Ovary (tissue), 7 donors: ENCODE measurements at regions not wholly inside any gene's neighbourhood (a gene's known extent, or its start where the extent isn't known, plus 50 kb on each side); places are given as distances from the start of the nearest gene placed in this dataset.

ENCODE experiments used
- DNase-seq, 5 donors: peaks; one replicate each; pipeline ENCODE4 v3.0.0-alpha.2; 2019 to 2020
- H3K27ac ChIP-seq, 2 donors: fragments of 200-600 bp; one replicate each; pipeline versions ENCODE4 v1.5.1 to v1.8.0; 2019 to 2022
- H3K27me3 ChIP-seq: fragments of 200-600 bp; one replicate; pipeline ENCODE4 v1.8.0; 2022
- H3K36me3 ChIP-seq: fragments of 200-600 bp; sonication (generic); one replicate; pipeline ENCODE4 v1.5.1; 2019
- H3K4me1 ChIP-seq: one replicate; pipeline ENCODE4 v1.8.1; 2013; ENCODE audit warnings: mild to moderate bottlenecking, moderate library complexity; ENCODE audit not compliant: insufficient read depth
- H3K4me3 ChIP-seq: fragments of 200-600 bp; sonication (generic); one replicate; pipeline ENCODE4 v1.5.1; 2017
- H3K9me3 ChIP-seq, 2 donors: fragments of 200-600 bp in 1 of 2; sonication (generic) in 1 of 2; one replicate each; pipeline versions ENCODE4 v1.5.1 to v1.8.1; 2013 to 2019; ENCODE audit warnings: mild to moderate bottlenecking in 1 of 2, moderate library complexity in 1 of 2
- CTCF ChIP-seq, 3 donors: fragments of 450-650 bp in 2 of 3; fragments of 200-600 bp in 1 of 3; IDR thresholded peaks; one replicate each; pipeline versions ENCODE4 v1.5.1 to v1.8.0; 2016 to 2022; ENCODE audit warnings: antibody characterized with exemption in 3 of 3, mild to moderate bottlenecking in 1 of 3
- EP300 ChIP-seq: sonication (generic); formaldehyde crosslinking; IDR thresholded peaks from one replicate; pipeline ENCODE4 v1.6.1; 2017; ENCODE audit warnings: antibody characterized with exemption
- POLR2A ChIP-seq: fragments of 450-650 bp; IDR thresholded peaks from one replicate; pipeline ENCODE4 v1.6.1; 2017; ENCODE audit warnings: antibody characterized with exemption, mild to moderate bottlenecking, moderate library complexity
- whole genome bisulfite sequencing, 3 donors: extraction: QIAGEN DNeasy Blood & Tissue Kit in 1 of 3; methylation state at CpG; one replicate each; pipeline versions ENCODE4 v1.1.5 to v1.1.7; 2013 to 2017; 5-methylcytosine and 5-hydroxymethylcytosine counted together
- intact Hi-C, 4 donors: fragments of 100-400 bp; cut with DNase I; formaldehyde crosslinking; loops; one replicate each; pipeline versions ENCODE4 v1.11.0 to v1.15.1; 2022 to 2023
- donor health status: DM: no; HTN: no; CAD: no; lungs with moderate emphysema.
- donor health status: DM: no; HTN: no; CAD: no.
- donor health status: Bipolar disorder and iron deficiency.
- donor health status: DM: no; HTN: no; CAD: no.
- donor health status: DM: yes; HTN: yes; CAD: no.

GRCh38 chr12:125222876-125223275, 157.6 kb downstream of the AACS start:
- no peaks in the 10 kb centered on the region for H3K27me3 ChIP-seq
- no peaks in the 10 kb centered on the region for H3K4me1 ChIP-seq
- H3K27ac ChIP-seq, result no peak overlapping the region
- DNase-seq, result no peak
- no peaks in the 10 kb centered on the region for H3K36me3 ChIP-seq
- no peaks in the 10 kb centered on the region for H3K9me3 ChIP-seq
- intact Hi-C loops, result no loop called here
- 56 to 66% (median 65%) methylated on average over 3 of the region's 3 CpGs for WGBS, 3 donors
- no peak overlapping the region for H3K4me3 ChIP-seq
- TF ChIP-seq EP300, result no peak
- no peak for TF ChIP-seq CTCF (IDR thresholded peaks at IDR 0.05)
- no peak for TF ChIP-seq POLR2A

- H3K4me1 ChIP-seq, result no peaks in the 10 kb centered on the region
- 84 to 99% (median 93%) methylated on average over 4 of the region's 4 CpGs for WGBS, 3 donors
- no peaks in the 10 kb centered on the region for H3K36me3 ChIP-seq
- intact Hi-C loops, result no loop called here
- no peaks in the 10 kb centered on the region for H3K9me3 ChIP-seq
- TF ChIP-seq CTCF (IDR thresholded peaks at IDR 0.05) (no peak), POLR2A (no peak), EP300 (no peak)
- no peaks in the 10 kb centered on the region for H3K27me3 ChIP-seq
- H3K4me3 ChIP-seq, result no peak overlapping the region
- H3K27ac ChIP-seq, result no peak overlapping the region
- no peak for DNase-seq
Observed at GRCh38 chr12:125225641-125226040, 160.4 kb downstream of the AACS start.

- H3K27me3 ChIP-seq, result no peaks in the 10 kb centered on the region
- H3K4me1 ChIP-seq, result no peaks in the 10 kb centered on the region
- H3K9me3 ChIP-seq, result no peaks in the 10 kb centered on the region
- no peak overlapping the region for H3K4me3 ChIP-seq
- no peak for TF ChIP-seq EP300
- no peak for TF ChIP-seq CTCF (IDR thresholded peaks at IDR 0.05)
- TF ChIP-seq POLR2A, result no peak
- 76 to 80% (median 79%) methylated on average over 18 of the region's 18 CpGs for WGBS, 3 donors
- intact Hi-C loops, result no loop called here
- H3K36me3 ChIP-seq, result no peaks in the 10 kb centered on the region
- H3K27ac ChIP-seq, result no peak overlapping the region
- DNase-seq, result no peak
Observed at GRCh38 chr12:125228519-125229260, 163.5 kb downstream of the AACS start.

DNA sequence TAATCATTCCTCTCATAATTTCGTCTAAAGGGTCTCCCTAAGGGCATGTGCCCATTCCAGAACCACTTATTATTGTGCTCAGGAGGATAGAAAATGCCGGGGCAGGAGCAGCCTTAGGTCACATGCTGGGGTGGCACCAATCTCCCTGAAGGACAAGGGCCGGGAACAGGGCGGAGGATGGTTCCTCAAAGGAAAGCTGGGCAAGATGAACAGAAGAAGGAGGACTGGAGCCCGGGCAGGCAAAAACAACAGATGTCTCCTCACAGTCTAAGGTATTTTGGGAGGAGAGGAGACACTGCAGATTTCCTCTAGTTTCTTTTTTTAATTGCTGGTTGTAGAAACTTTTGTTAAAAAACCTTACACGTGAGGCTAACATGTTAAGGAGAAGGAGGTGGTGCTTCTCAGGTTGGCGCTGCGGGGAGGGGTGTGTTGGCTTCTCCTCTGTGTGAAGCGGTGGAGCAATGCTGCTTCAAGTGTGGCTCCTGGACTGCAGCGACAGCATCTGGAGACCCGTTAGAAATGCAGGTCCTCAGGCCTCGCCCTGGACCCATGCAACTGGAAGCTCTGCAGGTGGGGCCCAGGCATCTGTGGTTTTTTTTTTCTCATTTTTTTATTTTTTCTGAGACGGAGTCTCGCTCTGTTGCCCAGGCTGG, 164.8 kb downstream of the AACS start:
- Histone ChIP-seq H3K27ac (no peak overlapping the region), H3K27me3 (no peaks in the 10 kb centered on the region), H3K4me3 (no peak overlapping the region), H3K36me3 (no peaks in the 10 kb centered on the region), H3K9me3 (no peaks in the 10 kb centered on the region), H3K4me1 (no peaks in the 10 kb centered on the region)
- intact Hi-C loops, result no loop called here
- TF ChIP-seq EP300 (no peak), CTCF (IDR thresholded peaks at IDR 0.05) (no peak), POLR2A (no peak)
- DNase-seq, result no peak
- WGBS, 3 donors, result 83 to 87% (median 87%) methylated on average over 14 of the region's 14 CpGs
